Stimulated activated CD4-positive, alpha-beta T cell treated with anti-CD3 and anti-CD28 coated beads, Interleukin-1b, Interleukin-23, amount 100 ng/mL, for 48 hours (primary cell): ENCODE measurements at regions not wholly inside any gene's neighbourhood (a gene's known extent, or its start where the extent isn't known, plus 50 kb on each side); places are given as distances from the start of the nearest gene placed in this dataset.
"Not testable (repeated sequence)": the region's sequence is repeated elsewhere in the genome, so short reads cannot be mapped to it uniquely, and the experiment has no call there.

ENCODE experiments used
- DNase-seq: peaks from one replicate; pipeline ENCODE4 v3.0.0-alpha.2; 2020

- DNase-seq, result not testable (repeated sequence)
Measured at GRCh38 chr7:131933219-131933618, 376.8 kb upstream of the PODXL start.

- DNase-seq, result no peak
Measured at GRCh38 chr7:131932271-131932670, 375.8 kb upstream of the PODXL start.

GRCh38 chr7:131931370-131931769 lies 374.9 kb upstream of the PODXL start:
- no peak for DNase-seq

- DNase-seq, result no peak
Measured at GRCh38 chr7:131929632-131930031, 373.2 kb upstream of the PODXL start.

- no peak for DNase-seq
Measured at GRCh38 chr7:131927770-131928423, 371.5 kb upstream of the PODXL start.

DNA sequence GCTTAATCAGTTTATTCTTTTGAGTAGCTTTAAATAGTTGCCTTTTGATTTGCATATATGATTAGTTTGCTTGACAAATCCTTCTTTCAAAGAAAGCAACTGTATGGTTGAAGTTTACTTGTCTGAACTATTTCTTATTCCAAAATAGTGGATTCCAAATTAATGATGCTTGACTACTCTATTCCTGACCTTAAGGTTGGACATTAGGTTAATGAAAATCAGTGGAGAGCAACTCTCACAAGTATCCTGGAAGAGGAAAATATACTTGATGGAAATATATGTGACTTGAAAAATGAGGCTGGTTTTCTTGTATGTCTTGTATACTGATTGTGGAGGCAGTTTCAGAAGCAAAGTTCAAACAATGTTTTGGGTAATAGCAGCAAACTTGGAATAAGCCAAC lies 369.2 kb upstream of the PODXL start:
- no peak for DNase-seq

DNA sequence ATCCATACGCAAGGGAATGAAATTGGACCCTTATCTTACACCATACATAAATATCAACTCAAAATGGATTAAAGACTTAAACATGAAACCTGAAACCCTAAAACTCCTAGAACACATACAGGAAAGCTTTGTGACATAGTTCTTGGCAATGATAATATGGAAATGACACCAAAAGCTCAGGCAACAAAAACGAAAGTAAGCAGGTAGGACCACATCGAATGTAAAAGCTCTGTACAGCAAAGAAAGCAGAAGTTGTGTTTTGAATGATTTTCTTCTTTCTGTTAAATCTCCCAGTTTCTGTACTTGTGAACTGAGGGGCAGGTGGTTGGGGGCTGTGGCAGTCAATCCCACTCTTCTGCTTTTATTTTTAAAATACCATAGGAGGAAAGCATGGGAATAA lies 368.4 kb upstream of the PODXL start:
- DNase-seq, result no peak

DNA sequence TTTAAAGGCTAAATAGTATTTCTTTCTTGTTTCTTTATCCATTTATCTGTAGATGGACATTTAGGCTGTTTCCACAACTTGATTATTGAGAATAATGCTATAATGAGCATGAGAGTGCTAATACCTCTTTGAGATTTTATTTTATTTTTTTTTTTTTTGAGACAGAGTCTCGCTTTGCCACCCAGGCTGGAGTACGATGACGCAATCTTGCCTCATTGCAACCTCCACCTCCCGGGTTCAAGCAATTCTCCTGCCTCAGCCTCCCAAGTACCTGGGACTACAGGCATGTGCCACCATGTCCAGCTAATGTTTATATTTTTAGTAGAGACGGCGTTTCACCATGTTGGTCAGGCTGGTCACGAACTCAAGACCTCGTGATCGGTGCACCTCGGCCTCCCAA lies 366.5 kb upstream of the PODXL start:
- not testable (repeated sequence) for DNase-seq

DNA sequence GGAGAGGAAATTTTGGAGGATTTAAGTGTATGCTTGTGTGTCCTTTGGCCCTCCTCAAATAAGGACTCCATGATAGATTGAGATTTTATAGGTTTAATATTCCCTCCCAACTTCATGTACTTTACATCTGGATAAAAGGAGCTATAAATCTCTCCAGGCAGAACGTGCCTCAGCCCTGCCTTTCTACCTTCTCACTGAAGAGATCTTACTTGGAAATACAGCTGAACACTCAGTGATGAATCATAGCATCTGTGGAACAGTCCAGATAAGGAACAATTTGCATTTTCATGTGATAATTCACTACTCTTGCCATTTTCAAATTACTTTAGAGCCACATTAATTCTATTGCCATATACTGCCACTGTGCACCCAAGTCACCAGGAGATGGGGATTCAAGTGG lies 364.6 kb upstream of the PODXL start:
- no peak for DNase-seq

DNA sequence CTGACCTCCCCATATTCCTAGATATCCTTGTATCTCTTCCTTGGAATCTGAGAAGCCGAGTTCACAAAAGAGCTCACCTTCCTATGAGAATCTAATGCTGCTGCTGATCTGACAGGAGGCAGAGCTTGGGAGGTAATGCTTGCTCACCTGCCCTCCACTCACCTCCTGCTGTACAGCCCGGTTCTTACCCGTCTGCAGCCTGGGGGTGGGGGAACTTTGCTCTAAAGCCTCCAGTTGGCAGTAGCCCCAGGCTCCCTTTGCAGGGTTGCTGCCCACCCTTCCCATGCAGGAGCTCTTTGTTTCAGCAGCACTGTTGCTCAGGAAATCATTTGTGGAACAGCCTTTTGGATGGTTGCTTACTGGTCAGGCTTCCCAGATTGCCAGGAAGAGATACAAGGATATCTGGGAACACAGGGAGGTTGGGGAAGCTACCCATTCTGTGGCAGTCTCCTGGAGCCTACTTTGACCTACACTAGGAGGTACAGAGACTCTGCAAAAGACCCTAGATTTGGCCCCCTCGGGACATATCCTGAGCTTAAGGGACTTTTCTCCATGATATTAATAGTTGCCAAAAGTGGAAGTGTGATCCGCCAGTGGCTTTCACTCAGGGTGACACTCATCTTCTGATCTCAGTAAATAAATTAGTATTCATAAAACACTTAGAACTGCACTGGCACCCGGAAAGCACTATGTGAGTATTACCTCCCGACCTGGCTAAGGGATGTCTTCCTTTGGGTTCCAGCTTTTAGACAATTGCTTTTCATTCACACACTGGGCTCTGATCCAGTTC lies 363.7 kb upstream of the PODXL start:
- DNase-seq, result no peak

DNA sequence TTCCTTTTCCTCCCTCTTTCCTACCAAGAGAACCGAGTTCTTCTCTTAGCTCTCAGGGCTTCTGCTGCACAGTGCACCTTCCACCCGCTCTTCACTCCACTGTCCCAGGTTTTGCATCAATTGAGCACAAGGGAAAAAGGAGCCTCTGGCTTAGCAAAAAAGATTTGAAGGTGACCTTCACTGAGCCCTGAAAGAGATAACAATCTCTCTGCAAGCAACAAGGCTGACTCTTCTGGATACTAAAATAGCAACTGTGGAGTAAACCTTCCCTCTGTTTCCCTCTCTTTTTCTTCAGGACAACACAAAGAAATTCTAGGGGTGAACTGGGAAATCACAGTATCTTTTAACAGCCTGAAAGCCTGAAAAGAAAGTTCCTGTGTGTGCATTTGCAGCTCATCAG lies 354.7 kb upstream of the PODXL start:
- no peak for DNase-seq

- no peak for DNase-seq
Measured at GRCh38 chr7:131909151-131909768, 352.8 kb upstream of the PODXL start.

GRCh38 chr7:131908714-131909113 lies 352.3 kb upstream of the PODXL start:
- no peak for DNase-seq

DNA sequence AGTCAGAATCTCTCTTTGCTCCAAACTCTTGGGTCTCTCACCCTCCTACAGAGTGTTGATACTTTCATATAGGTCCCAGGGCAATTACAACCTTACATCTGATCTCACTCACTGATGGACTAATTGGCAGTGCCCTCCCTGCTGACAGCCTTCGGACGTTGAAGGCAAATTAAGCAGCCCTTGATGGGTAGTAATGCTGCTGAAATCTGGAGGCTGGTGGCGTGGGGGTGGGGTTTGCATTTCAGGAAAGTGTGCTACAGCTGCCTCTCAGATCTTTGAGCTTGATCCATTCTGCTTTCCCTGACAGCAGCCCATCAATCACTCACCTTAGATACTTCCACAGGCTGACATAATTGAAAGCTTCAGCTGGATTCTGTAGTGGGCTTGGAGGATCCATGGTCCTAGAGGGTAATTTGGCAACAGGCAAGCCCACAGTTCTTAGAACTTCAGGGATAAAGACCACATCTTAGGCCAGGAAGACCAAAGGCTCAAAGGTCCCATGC lies 349.1 kb upstream of the PODXL start:
- no peak for DNase-seq

GRCh38 chr7:131904760-131905327 lies 348.4 kb upstream of the PODXL start:
- no peak for DNase-seq

GRCh38 chr7:131903315-131903714 lies 346.9 kb upstream of the PODXL start:
- DNase-seq, result no peak

- no peak for DNase-seq
Measured at GRCh38 chr7:131900785-131901287, 344.4 kb upstream of the PODXL start.

DNA sequence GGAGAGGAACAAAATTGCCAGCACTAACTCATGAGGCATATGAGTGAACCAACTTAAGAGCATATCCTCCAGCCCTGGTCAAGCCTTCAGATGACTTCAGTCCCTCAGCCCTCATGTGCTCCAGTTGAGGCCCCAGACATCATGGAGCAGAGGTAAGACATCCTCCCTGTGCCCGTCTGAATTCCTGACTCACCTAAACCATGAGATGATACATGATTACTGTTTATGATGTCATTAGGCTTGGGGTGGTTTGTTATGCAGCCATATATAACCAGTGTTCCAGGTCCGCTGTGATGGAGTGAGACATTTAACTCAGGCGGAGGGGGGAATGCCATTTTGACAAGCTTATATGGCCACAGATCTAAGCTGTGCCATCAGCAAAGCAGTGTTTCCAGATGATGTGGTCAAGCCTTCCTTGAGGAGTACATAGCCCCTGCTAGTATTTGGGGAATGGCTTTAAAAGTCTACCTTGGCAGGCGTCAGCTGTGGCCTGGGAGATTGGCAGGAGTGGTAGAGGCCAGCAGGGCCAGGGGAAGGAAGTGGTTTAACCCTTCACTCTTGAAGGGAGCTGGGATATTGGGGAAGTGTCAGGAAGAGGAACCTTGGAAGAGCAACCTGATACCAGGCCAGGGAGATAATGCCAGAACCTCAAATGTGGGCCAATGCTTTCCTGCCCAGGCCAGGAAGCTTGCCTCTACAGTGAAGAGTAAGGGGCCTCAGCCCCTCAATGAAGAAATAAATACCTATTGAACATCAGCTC lies 343.0 kb upstream of the PODXL start:
- no peak for DNase-seq

DNA sequence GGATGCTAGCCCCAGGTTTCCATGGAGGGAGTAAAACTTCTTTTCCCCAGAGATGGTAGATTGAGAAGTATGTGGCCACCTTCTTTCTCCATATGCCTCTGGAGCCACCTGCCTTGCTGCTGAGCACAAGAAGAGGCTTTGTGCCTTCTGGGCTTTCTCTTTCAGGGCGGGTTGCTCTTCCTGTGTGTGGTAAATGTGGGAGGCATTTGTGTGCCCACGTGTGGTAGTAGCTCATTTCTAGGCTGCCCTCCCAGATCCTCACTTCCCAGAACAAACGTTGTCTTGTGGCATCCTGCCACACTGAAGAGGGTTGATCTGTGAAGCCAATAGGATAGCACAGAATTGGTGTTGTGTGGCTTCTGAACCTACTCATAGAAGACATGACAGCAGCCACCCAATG lies 342.0 kb upstream of the PODXL start:
- no peak for DNase-seq

DNA sequence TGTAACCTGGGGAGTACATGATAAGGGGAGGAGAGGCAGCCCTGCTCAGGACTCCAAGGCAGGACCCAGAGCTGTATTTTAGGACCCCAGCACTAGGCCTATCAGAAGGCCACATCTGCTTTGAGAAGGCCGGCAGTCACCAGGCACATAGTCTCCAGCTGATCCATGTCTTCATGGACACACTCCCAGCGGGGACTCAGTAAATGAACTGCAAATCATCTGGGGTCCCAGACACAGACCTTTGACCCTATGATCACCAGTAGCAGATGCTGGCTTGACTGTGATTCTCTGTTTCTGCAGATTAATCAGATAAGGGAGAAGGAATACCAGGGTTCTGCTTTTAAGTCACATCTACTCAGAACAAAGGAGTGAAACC lies 341.4 kb upstream of the PODXL start:
- DNase-seq, result no peak

DNA sequence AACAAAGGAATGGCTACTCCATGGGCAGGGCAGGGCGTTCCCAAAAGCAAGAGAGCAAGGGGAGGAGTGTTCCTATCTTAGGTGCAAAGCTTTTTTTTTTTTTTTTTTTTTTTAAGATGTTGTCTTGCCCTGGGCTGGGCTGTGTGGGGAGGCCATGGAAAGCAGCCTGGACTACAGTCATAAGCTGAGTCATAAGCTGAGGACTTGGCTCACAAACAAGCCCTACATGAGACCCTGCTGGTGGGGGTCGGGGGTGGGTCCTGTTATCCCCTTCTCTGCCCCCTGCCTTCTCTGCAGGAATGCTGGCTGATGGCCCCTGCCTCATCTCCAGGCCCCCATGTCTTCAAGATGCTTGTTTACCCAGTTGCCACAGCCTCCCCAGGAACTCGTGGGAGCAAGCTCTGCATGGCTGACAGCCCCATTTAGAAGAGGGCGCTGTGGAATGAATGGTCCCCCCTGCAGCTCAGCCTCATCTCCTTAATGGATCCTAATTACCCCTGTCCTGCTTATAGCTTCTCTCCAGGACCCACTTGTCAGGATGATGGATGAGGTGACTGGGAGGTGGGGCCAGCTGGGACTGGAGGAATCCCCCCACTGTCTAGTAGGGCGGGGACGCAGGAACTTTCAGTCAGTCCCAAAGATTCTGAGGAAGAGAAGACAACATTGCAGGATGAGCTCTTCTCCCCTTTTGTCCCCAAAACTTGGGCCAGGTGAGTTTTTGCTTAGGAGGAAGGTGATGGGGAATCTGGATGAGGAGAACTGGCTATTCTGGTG lies 340.8 kb upstream of the PODXL start:
- DNase-seq, result no peak
